ENCODE measurements at regions not wholly inside any gene's neighbourhood (a gene's known extent, or its start where the extent isn't known, plus 50 kb on each side); places are given as distances from the start of the nearest gene placed in this dataset.

DNA sequence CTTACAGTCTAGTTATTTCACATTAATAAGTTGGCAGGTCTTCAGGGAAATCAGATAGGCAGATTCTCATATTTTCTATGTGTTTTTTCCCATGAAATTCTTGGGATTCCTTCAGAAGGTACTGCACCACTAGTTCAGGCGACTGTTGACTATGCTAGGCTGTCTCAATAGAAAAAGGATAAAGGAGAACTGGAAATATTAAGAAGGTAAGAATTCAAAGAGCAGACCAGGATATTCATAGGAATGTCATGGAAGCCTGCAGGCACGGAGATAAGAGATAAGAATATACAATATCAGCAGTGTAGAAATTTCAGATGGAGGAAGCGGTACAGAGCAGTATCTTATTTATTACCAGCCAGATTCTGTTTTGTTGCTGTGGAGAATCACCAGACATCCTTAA is 432.1 kb upstream of the MDFIC2 start:
- Histone ChIP-seq H3K36me3 (no peaks in the 10 kb centered on the region), H3K9me3 (no peaks in the 10 kb centered on the region), H3K4me3 (no peak overlapping the region), H3K27ac (no peak overlapping the region), H3K4me1 (no peaks in the 10 kb centered on the region), H3K27me3 (no peaks in the 10 kb centered on the region)
- TF ChIP-seq, protein P1, sequence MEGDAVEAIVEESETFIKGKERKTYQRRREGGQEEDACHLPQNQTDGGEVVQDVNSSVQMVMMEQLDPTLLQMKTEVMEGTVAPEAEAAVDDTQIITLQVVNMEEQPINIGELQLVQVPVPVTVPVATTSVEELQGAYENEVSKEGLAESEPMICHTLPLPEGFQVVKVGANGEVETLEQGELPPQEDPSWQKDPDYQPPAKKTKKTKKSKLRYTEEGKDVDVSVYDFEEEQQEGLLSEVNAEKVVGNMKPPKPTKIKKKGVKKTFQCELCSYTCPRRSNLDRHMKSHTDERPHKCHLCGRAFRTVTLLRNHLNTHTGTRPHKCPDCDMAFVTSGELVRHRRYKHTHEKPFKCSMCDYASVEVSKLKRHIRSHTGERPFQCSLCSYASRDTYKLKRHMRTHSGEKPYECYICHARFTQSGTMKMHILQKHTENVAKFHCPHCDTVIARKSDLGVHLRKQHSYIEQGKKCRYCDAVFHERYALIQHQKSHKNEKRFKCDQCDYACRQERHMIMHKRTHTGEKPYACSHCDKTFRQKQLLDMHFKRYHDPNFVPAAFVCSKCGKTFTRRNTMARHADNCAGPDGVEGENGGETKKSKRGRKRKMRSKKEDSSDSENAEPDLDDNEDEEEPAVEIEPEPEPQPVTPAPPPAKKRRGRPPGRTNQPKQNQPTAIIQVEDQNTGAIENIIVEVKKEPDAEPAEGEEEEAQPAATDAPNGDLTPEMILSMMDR (IDR thresholded peaks at IDR 0.05): no peak
- TF ChIP-seq POLR2A (IDR thresholded peaks at IDR 0.05): no peak
- TF ChIP-seq EP300 (IDR thresholded peaks at IDR 0.05): no peak
- TF ChIP-seq POLR2AphosphoS5 (IDR thresholded peaks at IDR 0.05): no peak
- WGBS, 2 donors: 71 to 73% methylated on average over 3 of the region's 3 CpGs
- no peak for ATAC-seq (ENCODE audit: low FRiP score in 2 of 2)
- no peak for DNase-seq

DNA sequence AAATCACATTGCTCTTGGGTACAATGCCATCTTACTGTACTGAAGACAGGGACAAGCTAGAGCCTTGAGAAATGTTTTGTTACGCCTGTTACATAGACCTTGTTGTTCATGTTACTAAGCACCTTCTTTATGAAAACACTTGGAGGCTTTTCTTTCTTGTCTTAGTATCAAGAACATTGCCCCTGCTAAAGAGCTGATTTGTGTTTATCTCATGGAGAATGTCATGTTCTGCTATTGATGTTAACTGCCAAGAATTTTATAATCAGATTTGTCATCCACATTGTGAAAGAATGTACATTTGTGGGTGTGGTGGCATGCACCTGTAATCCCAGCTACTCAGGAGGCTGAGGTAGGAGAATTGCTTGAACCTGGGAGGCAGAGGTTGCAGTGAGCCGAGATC is 431.3 kb upstream of the MDFIC2 start:
- H3K9me3 ChIP-seq: no peaks in the 10 kb centered on the region
- no peaks in the 10 kb centered on the region for H3K27me3 ChIP-seq
- TF ChIP-seq POLR2AphosphoS5 (IDR thresholded peaks at IDR 0.05) (no peak), POLR2A (IDR thresholded peaks at IDR 0.05) (no peak), EP300 (IDR thresholded peaks at IDR 0.05) (no peak)
- TF ChIP-seq, protein P1 (IDR thresholded peaks at IDR 0.05): no peak
- no peak overlapping the region for H3K27ac ChIP-seq
- no peaks in the 10 kb centered on the region for H3K4me1 ChIP-seq
- H3K36me3 ChIP-seq: no peaks in the 10 kb centered on the region
- 98 to 100% methylated on average over 2 of the region's 2 CpGs for WGBS, 2 donors
- no peak for ATAC-seq (ENCODE audit: low FRiP score in 2 of 2)
- H3K4me3 ChIP-seq: no peak overlapping the region
- no peak for DNase-seq

DNA sequence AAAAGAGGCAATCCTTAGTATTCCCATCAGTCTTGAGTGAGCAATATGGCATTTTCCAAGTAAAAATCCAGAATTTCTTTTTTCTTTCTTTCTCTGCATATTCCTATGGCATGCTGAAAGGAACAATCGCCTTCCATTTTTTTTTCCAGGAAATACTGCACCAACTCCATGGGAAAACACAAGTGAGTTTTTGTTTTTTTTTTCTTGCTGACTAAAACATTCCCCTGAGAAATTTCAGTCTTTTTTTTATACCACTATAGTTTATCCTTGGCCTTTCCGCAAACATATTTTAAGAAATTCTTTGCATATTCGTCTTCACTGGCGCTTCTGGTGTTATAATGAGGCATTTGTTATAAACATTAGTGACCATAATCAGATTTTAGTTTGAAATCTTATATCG is 429.6 kb upstream of the MDFIC2 start:
- WGBS, 2 donors: 72 to 75% methylated on average over 5 of the region's 5 CpGs
- Histone ChIP-seq H3K36me3 (no peaks in the 10 kb centered on the region), H3K9me3 (no peaks in the 10 kb centered on the region), H3K27me3 (no peaks in the 10 kb centered on the region), H3K4me1 (no peaks in the 10 kb centered on the region), H3K4me3 (no peak overlapping the region), H3K27ac (no peak overlapping the region)
- no peak for TF ChIP-seq POLR2AphosphoS5 (IDR thresholded peaks at IDR 0.05)
- TF ChIP-seq EP300 (IDR thresholded peaks at IDR 0.05): no peak
- no peak for TF ChIP-seq POLR2A (IDR thresholded peaks at IDR 0.05)
- TF ChIP-seq, protein P1 (IDR thresholded peaks at IDR 0.05): no peak
- DNase-seq (no peak), ATAC-seq (ENCODE audit: low FRiP score in 2 of 2) (no peak)

DNA sequence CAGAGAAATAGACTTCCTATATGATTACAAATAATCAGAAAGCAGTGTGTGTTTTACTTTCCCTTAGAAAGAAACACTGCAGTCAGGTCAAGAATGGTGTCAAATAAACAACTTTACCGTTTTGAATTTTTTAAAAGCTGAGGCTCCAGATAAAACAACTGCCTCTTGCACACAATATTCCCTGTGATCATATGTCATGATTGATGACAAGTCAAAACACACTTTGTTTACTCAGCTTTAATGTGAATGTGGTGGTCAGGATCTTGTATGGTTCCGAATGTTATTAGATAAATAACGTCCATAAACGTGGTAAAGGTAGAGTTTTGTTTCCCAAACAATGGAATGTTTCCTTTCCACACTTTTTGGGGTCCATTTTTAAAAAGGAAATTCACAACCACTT is 428.4 kb upstream of the MDFIC2 start:
- Histone ChIP-seq H3K4me1 (no peaks in the 10 kb centered on the region), H3K9me3 (no peaks in the 10 kb centered on the region), H3K27me3 (no peaks in the 10 kb centered on the region), H3K4me3 (no peak overlapping the region), H3K36me3 (no peaks in the 10 kb centered on the region), H3K27ac (no peak overlapping the region)
- WGBS, 2 donors: 52 to 56% methylated on average over 4 of the region's 4 CpGs
- no peak for DNase-seq
- no peak for ATAC-seq (ENCODE audit: low FRiP score in 2 of 2)
- TF ChIP-seq POLR2A (IDR thresholded peaks at IDR 0.05) (no peak), EP300 (IDR thresholded peaks at IDR 0.05) (no peak), POLR2AphosphoS5 (IDR thresholded peaks at IDR 0.05) (no peak)
- TF ChIP-seq, protein P1 (IDR thresholded peaks at IDR 0.05): no peak

GRCh38 chr3:70740071-70740470 is 427.6 kb upstream of the MDFIC2 start:
- ATAC-seq (ENCODE audit: low FRiP score in 2 of 2) (no peak), DNase-seq (no peak)
- Histone ChIP-seq H3K27ac (no peak overlapping the region), H3K4me1 (no peaks in the 10 kb centered on the region), H3K36me3 (no peaks in the 10 kb centered on the region), H3K4me3 (no peak overlapping the region), H3K9me3 (no peaks in the 10 kb centered on the region), H3K27me3 (no peaks in the 10 kb centered on the region)
- TF ChIP-seq EP300 (IDR thresholded peaks at IDR 0.05) (no peak), POLR2AphosphoS5 (IDR thresholded peaks at IDR 0.05) (no peak), POLR2A (IDR thresholded peaks at IDR 0.05) (no peak)
- TF ChIP-seq, protein P1 (IDR thresholded peaks at IDR 0.05): no peak
- 94 to 96% methylated on average over 1 of the region's 1 CpG for WGBS, 2 donors
